ENCODE measurements at regions not wholly inside any gene's neighbourhood (a gene's known extent, or its start where the extent isn't known, plus 50 kb on each side); places are given as distances from the start of the nearest gene placed in this dataset.
"Not testable (repeated sequence)": the region's sequence is repeated elsewhere in the genome, so short reads cannot be mapped to it uniquely, and the experiment has no call there.

- not testable (repeated sequence) for TF ChIP-seq CTCF (IDR thresholded peaks at IDR 0.05; ENCODE audit: low read depth, low read length, missing input control); ATF3 (IDR thresholded peaks at IDR 0.05); SP1 (IDR thresholded peaks at IDR 0.05); MAX (IDR thresholded peaks at IDR 0.05); GABPA (IDR thresholded peaks at IDR 0.05 in 1 of 2, conservative IDR thresholded peaks at IDR 0.05 in 1 of 2); YY1 (IDR thresholded peaks at IDR 0.05); RAD21 (IDR thresholded peaks at IDR 0.05); FOXA1 (IDR thresholded peaks at IDR 0.05); JUND (IDR thresholded peaks at IDR 0.05); EGR1 (IDR thresholded peaks at IDR 0.05; ENCODE audit: low read depth in 2 of 2); ZBTB33 (IDR thresholded peaks at IDR 0.05); REST (IDR thresholded peaks at IDR 0.05); RXRA (IDR thresholded peaks at IDR 0.05); TAF1 (conservative IDR thresholded peaks at IDR 0.05)
These were observed 73.2 kb upstream of the RUBCNL start for GRCh38 chr13:46460223-46460622.
